Kidney (tissue), 13 donors: ENCODE measurements at regions not wholly inside any gene's neighbourhood (a gene's known extent, or its start where the extent isn't known, plus 50 kb on each side); places are given as distances from the start of the nearest gene placed in this dataset.
"Not testable (repeated sequence)": the region's sequence is repeated elsewhere in the genome, so short reads cannot be mapped to it uniquely, and the experiment has no call there.

Experiments used
- DNase-seq, 5 donors: peaks; one replicate each; pipeline ENCODE4 v3.0.0-alpha.2; 2013 to 2020
- FAIRE-seq: peaks from 2 replicates; lab custom pipeline; 2012; peaks lifted over from hg19 to GRCh38; lab: Jason Lieb, UNC
- H3K27ac ChIP-seq, 2 donors: one replicate each; pipeline ENCODE4 v1.7.0; 2013; ENCODE audit warnings: low read depth in 2 of 2, low read length in 2 of 2, inconsistent platforms in 1 of 2
- H3K27me3 ChIP-seq: one replicate; pipeline ENCODE4 v1.7.1; 2013; ENCODE audit warnings: low read length, inconsistent platforms; ENCODE audit not compliant: control insufficient read depth, insufficient read depth
- H3K36me3 ChIP-seq, 3 donors: one replicate each; pipeline versions ENCODE4 v1.7.0 to v1.7.1; 2013; ENCODE audit warnings: low read length in 3 of 3, control low read depth in 1 of 3, inconsistent platforms in 1 of 3; ENCODE audit not compliant: insufficient read depth in 3 of 3, control insufficient read depth in 2 of 3
- H3K4me1 ChIP-seq, 3 donors: one replicate each; pipeline versions ENCODE4 v1.7.0 to v1.7.1; 2013; ENCODE audit warnings: low read length in 3 of 3, inconsistent platforms in 1 of 3, low read depth in 1 of 3; ENCODE audit not compliant: control insufficient read depth in 2 of 3, insufficient read depth in 2 of 3
- H3K4me3 ChIP-seq, 3 donors: one replicate each; pipeline versions ENCODE4 v1.7.0 to v1.8.1; 2013; ENCODE audit warnings: low read length in 3 of 3, control low read depth in 1 of 3, inconsistent platforms in 1 of 3
- H3K9ac ChIP-seq, 3 donors: one replicate each; pipeline versions ENCODE4 v1.7.0 to v1.7.1; 2013; ENCODE audit warnings: low read length in 3 of 3, control low read depth in 1 of 3, inconsistent platforms in 1 of 3
- H3K9me3 ChIP-seq, 3 donors: one replicate each; pipeline versions ENCODE4 v1.7.0 to v1.7.1; 2013; ENCODE audit warnings: low read length in 3 of 3, control low read depth in 1 of 3, inconsistent platforms in 1 of 3; ENCODE audit not compliant: control insufficient read depth in 2 of 3, insufficient read depth in 1 of 3
- intact Hi-C: fragments of 100-400 bp; cut with DNase I; formaldehyde crosslinking; loops from one replicate; pipeline ENCODE4 v1.11.1; 2022
- TF ChIP-seq, protein P1 (sequence below): IDR thresholded peaks from 3 replicates; pipeline ENCODE4 v1.5.1; 2012; ENCODE audit warnings: mild to moderate bottlenecking, moderate library complexity, borderline replicate concordance; ENCODE audit not compliant: insufficient read depth; ENCODE audit errors: extremely low read depth
- donor health status: control.
- donor health status: control.
- donor health status: control.
- donor health status: control.
- donor health status: control.
- donor health status: DM: yes; HTN: yes; CAD: no.
- donor health status: Normal renal cell carcinoma (clear cell type).

DNA sequence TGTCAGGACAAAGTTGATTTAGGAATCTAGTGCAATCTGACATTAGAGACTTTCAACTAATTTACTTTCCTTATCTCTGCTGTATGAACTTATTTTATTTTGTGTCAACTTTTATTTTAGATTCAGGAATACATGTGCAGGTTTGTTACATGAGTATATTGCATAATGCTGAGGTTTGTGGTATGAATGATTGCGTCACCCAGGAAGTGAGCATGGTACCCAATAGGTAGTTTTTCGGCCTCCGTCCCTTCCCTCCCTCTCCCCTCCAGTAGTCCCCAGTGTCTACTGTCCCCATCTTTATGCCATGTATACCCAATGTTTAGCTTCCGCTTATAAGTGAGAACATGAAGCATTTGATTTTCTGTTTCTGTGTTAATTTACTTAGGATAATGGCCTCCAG is 68.7 kb upstream of the TEX13D start:
- Histone ChIP-seq H3K27me3 (no peaks in the 10 kb centered on the region), H3K4me1 (no peaks in the 10 kb centered on the region), H3K4me3 (no peak overlapping the region), H3K36me3 (no peaks in the 10 kb centered on the region), H3K27ac (no peak overlapping the region), H3K9ac (no peak overlapping the region), H3K9me3 (no peaks in the 10 kb centered on the region)
- DNase-seq (no peak), FAIRE-seq (no peak)
- intact Hi-C loops, result no loop called here
- TF ChIP-seq, protein P1, sequence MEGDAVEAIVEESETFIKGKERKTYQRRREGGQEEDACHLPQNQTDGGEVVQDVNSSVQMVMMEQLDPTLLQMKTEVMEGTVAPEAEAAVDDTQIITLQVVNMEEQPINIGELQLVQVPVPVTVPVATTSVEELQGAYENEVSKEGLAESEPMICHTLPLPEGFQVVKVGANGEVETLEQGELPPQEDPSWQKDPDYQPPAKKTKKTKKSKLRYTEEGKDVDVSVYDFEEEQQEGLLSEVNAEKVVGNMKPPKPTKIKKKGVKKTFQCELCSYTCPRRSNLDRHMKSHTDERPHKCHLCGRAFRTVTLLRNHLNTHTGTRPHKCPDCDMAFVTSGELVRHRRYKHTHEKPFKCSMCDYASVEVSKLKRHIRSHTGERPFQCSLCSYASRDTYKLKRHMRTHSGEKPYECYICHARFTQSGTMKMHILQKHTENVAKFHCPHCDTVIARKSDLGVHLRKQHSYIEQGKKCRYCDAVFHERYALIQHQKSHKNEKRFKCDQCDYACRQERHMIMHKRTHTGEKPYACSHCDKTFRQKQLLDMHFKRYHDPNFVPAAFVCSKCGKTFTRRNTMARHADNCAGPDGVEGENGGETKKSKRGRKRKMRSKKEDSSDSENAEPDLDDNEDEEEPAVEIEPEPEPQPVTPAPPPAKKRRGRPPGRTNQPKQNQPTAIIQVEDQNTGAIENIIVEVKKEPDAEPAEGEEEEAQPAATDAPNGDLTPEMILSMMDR, result no peak

DNA sequence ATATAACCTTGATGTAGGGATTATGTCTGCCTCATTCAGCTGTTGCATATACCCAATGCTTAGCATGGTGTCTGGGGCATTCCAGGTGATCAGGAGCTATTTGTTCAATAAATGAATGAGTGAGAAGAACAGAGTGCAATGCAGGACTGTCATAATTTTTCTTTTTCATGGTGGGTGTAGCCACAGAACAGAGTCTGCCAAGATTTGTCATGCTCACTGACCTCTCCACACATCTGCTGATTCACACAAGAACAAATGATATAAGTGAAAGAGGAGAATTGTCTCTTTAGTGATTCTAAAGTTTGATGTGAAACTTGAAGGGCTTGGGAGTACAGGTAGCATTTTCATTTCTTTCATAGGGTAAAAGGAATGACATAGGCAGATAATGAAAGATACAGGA is 64.4 kb upstream of the TEX13D start:
- no peak for FAIRE-seq
- TF ChIP-seq, protein P1, result no peak
- intact Hi-C loops, result no loop called here
- Histone ChIP-seq H3K4me3 (no peak overlapping the region), H3K36me3 (no peaks in the 10 kb centered on the region), H3K4me1 (no peaks in the 10 kb centered on the region), H3K27me3 (no peaks in the 10 kb centered on the region), H3K9ac (no peak overlapping the region), H3K27ac (no peak overlapping the region), H3K9me3 (no peaks in the 10 kb centered on the region)
- no peak for DNase-seq

DNA sequence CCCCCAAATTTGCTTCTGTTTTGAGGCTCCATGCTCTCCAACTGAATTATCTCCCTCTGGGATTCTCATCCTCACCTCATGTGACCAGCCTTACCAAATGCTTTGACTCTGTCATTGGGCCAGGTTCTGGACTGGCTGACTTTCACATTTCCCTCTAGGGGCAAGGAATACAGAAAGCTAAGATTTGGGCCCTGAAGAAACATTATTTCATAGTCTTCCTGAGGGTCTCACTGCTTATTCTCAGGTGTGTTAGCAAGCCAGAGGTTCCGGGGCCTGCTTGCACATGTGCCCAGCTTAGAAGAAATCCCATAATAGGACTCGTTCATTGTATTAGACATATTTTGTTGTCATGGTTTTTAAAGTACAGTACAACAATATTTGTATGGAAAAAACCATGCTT is 62.6 kb upstream of the TEX13D start:
- Histone ChIP-seq H3K9ac (no peak overlapping the region), H3K27ac (no peak overlapping the region), H3K9me3 (no peaks in the 10 kb centered on the region), H3K27me3 (no peaks in the 10 kb centered on the region), H3K4me3 (no peak overlapping the region), H3K4me1 (no peaks in the 10 kb centered on the region), H3K36me3 (no peaks in the 10 kb centered on the region)
- intact Hi-C loops, result no loop called here
- TF ChIP-seq, protein P1, result no peak
- DNase-seq (no peak), FAIRE-seq (no peak)

DNA sequence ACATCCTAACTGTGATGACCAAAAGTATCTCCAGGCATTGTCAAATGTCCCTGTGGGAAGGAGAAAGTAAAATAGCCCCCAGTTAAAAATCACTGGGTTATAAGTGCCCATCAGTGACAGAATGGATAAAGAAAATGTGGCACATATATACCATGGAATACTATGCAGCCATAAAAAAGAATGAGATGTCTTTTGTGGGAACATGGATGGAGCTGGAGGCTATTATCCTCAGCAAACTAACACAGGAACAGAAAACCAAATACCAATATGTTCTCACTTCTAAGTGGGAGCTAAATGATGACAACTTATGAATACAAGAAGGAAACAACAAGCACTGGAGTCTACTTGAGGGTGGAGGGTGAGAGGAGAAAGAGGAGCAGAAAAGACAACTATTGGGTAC is 60.9 kb upstream of the TEX13D start:
- FAIRE-seq, H3K27me3 ChIP-seq, DNase-seq, H3K9me3 ChIP-seq, H3K27ac ChIP-seq, H3K36me3 ChIP-seq, H3K9ac ChIP-seq, H3K4me3 ChIP-seq, H3K4me1 ChIP-seq, intact Hi-C loops: not testable (repeated sequence)
